NCI-H524 (cell line): ENCODE measurements at regions not wholly inside any gene's neighbourhood (a gene's known extent, or its start where the extent isn't known, plus 50 kb on each side); places are given as distances from the start of the nearest gene placed in this dataset.

Source experiments
- DNase-seq, 2 experiments: peaks; one replicate each; lab custom pipeline; 2025; lab: John Stamatoyannopoulos, UW

DNA sequence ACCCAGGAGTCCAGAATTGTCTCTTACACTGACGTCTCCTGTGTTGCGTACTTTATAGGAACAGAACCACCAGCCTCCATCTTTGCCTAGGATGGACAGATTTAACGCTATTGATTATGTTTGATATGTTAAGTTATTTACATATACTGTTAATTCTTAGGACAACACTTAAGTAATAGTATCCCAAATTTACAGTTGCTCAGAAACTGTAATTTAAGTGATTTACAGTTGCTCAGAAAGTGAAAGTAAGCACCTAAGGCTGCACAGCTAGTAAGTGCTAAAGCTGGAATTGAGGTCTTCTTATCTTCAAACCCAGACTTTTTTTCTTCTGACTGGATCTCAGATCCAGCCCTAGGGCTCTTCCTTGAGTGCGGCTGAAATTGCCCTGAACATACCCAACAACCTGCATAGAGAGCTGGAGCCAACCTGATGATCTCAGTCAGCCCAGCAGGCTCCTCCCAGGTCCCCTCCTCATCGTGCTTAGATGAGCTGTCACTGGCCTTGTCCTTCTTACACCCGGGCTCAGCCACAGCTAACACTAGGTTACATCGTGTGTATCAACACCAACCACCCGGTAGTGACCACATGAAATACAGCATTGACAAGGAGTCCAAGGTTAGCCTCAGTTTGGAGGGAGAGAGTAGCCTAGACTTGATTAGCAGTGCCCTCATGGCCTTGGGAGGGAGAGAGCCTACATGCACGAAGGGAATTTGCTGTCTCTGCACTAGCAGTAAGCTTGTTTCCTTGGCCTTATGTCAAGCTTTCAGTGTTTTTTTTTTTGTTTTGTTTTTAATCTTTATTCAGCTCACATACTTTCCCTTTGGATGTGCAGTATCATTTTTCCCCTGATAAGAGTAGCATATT is 111.1 kb upstream of the ARHGAP5 start:
- no peak for DNase-seq

- DNase-seq: peak in 1 of 2 experiments; percentile 15
Observed at GRCh38 chr14:31966896-31967668, 110.0 kb upstream of the ARHGAP5 start.

GRCh38 chr14:31967669-31967975 is 109.5 kb upstream of the ARHGAP5 start:
- no peak for DNase-seq

GRCh38 chr14:31968107-31968810 is 108.8 kb upstream of the ARHGAP5 start:
- DNase-seq: no peak

GRCh38 chr14:31968956-31969698 is 108.0 kb upstream of the ARHGAP5 start:
- no peak for DNase-seq

DNA sequence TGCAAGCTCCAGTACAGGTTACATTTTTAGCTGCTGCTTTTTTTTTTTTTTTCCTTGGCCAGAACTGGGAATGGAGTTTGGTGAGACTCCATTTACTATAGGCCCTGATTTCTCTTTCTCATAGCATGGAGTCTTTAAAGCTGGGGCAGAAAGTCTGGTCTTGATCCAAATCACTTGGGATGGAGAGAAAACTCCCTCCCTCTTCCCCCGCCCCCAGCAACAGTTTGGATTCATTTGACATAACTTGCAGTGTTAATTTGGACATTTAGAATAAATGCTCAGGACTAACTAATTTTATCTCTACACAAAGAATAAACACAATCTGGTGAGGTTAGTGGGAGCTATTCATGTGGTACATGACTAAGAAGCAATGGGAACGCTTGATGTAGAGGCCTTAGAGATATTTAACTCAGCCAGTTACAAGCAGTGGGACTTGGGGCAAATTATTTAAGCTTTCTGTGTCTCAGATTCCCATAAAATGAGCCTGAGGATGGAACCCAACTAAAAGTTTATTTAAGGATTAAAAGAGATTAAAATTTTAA is 107.3 kb upstream of the ARHGAP5 start:
- DNase-seq: no peak

DNA sequence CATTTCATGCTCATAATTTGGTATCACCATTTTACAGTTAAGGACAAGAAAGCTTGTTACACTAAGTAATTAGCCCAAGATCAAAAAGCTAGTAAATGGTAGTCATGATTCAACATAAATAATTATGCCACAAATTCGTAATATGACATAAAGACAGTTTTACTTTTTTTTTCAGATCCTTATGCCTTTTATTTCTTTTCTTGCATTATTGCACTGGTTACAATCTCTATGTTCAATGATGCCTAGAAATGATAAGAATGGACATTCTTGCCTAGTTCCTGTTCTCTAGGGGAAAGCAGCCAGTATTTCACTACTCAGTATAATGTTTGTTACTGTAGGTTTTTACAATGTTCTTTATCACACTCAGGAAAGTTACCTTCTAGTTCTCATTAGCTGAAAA is 106.4 kb upstream of the ARHGAP5 start:
- no peak for DNase-seq

DNA sequence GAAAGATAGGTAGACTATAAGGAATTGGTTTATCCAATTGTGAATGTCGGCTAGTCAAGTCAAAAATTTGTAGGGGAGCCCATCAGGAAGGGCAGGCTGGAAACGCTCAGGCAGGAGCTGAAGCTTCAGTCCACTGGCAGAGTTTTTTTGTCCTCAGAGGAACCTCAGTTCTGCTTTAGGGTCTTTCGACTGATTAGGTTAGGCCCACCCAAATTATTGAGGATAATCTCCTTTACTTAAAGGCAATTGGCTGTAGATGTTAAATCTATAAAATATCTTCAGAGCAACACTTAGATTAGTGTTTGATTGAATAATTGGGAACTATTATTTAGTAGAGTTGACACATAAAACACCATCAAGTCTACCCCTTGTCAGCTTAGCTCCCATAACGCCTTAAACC is 105.5 kb upstream of the ARHGAP5 start:
- DNase-seq: no peak

DNA sequence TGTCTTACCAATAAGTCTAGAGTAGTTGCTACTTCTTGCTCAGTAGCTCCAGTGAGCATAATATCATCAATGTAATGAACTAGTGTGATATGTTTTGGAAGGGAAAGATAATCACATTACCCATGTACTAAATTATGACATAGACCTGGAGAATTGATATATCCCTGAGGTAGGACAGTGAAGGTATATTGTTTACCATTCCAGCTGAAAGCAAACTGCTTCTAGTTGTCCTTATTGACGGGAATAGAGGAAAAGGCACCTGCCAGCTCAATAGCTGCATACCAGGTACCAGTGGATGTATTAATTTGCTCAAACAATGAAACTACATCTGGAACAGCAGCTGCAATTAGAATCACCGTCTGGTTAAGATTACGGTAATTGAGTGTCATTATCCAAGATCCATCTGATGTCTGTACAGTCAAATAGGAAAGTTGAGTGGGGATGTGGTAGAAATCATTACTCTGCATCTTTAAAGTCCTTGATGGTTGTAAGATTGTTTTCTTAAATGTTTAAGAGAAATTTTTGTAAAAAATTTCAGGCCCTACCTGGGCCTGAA is 100.0 kb upstream of the ARHGAP5 start:
- peak; percentile 70 to 91 for DNase-seq

GRCh38 chr14:31978423-31978822 is 98.7 kb upstream of the ARHGAP5 start:
- DNase-seq: no peak

DNA sequence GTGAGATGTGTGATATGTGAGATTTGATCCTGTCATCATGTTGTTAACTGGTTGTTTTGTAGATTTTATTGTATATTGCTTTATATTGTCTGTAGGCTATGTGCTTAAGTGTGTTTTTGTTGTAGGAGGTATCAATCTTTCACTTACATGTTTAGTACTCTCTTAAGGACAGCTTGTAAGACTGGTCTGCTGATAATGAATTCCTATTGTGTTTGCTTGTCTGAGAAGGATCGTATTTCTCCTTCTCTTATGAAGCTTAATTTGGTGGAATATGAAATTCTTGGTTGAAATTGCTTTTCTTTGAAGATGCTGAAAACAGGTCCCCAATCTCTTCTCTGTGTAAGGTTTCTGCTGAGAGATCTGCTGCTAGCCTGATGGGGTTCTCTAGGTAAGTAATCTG is 94.5 kb upstream of the ARHGAP5 start:
- DNase-seq: no peak

DNA sequence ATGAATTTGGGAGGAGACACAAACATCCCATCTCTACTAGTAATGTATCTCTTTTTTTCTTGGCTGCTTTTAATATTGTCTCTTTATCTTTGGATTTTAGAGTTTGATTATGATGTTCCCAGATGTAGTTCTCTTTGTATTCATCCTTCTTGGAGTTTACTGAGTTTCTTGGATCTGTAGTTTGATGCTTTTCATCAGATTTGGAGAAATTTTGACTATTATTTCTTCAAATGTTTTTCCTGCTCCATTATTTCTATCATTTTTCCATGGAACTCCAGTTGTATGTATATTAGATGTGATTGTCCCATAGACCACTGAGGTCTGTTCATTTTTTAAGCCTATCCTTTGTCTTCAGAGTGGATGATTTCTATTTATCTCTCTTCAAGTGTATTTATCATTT is 90.7 kb upstream of the ARHGAP5 start:
- DNase-seq: no peak

GRCh38 chr14:31987721-31988120 is 89.4 kb upstream of the ARHGAP5 start:
- DNase-seq: no peak

- DNase-seq: no peak
Observed at GRCh38 chr14:31988244-31988643, 88.9 kb upstream of the ARHGAP5 start.

DNA sequence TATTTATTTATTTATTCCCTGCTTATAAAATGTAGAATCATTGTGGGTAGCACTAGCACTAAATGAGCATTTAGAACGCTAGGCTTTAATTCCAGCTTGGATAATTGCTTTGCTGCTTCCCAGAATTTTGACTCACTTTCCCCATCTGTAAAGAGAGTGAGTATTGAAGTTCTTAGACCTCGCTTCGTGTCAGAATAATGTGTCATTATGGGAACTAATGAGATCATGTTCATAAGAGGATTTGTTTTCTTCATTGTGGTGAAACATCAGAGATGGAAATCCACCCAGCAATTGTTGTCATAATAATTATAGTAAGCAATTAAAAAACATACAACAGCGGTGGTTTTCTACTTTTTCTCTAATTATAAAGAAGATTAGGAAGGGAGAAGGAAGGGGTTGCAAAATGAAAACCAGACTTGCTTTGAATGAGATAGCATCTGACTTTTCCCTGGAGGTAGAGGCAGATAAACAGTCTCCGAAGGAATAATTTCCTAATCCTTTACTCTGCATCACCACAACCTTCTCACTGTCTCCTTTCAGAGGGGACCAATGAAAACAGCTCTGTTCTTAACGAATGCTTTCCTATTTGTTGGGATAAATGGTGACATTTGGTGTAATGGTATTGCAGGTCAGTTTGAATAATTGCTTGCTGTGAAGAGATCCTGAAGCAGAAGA is 86.8 kb upstream of the ARHGAP5 start:
- DNase-seq: no peak

DNA sequence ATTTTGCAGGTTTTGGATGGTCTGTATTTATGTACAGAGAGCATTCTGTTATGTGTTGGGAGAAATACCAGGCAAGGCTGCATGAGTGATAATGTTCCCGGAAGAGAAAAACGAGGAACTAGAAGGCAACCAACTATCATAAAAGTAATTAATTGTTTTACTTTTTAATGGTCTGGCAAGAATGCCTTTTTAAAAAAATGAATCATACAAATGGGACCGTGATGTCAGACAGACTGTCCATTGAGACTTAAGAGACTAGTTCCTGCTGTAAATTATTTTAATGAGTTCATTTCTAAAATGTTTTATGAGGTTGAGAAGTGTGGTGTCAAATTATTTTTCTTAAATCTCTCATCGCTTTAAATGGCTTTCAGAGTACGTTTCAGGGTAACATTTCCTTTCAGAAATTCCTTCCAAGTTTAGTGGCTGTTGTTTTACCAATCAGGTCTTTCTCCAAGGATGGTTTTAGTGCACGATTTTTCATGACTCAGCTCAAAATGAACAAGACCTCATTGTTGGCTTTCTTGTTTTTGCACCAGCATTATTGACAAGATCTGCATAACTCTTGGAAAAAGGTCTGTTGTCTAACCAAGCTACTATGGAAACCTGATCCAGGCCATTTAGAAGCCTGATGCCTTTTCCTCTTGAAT is 86.1 kb upstream of the ARHGAP5 start:
- DNase-seq: no peak

GRCh38 chr14:31992011-31992447 is 85.1 kb upstream of the ARHGAP5 start:
- DNase-seq: no peak

DNA sequence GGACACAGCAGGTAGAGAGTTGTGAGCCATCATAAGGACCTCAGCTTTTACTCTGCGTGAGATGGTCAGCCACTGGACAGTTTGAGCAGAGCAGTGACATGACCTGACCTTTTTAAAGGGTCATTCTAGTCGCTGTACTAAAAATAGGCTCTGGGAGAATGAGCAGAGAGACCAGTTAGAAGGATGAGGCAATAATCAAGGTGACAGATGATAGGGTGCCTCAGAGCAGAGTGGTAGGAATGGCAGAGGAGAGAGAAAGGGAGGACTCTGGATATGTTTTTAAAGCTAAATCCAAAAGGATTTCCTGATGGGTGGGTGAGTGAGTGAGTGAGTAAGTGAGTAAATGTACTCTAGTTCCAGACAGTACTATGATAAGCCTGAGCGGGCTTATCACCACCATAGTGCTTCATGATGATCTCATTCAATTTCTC is 83.6 kb upstream of the ARHGAP5 start:
- no peak for DNase-seq

DNA sequence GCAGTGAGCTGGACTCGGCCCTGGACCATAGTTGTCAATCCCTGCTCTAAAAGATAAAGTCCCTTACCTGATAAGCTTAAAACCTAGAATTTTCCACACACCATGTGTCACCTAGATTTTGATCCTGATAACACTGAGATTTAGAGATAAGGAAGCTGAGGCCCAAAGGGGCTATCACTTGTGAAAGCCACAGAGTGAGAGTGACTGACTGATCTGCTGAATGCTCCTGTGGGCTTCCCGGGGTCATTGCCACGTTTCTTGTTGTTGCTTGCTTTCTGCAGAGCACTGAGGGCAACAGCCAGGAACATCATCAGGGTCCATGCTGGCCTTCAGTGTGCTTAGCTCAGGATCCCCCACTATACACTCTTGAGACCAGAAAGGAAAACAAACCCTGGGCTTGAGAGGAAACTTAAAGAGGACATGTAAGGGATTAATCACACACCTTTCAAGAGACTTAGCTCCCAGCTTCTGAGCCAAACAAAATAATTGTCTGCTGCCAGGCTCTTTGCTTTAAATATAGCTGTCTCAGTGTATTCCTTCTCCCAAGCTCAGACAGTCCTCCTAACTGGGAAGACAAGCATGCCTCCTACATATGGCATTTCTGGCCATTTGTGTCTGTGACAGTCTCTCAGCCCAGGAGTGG is 82.6 kb upstream of the ARHGAP5 start:
- DNase-seq: no peak

GRCh38 chr14:32003585-32003984 is 73.5 kb upstream of the ARHGAP5 start:
- no peak for DNase-seq
